Hematopoietic multipotent progenitor cell treated with erythropoietin and hydrocortisone succinate and interleukin-3 and kit ligand, for 6 days (in vitro differentiated cells): ENCODE measurements at regions not wholly inside any gene's neighbourhood (a gene's known extent, or its start where the extent isn't known, plus 50 kb on each side); places are given as distances from the start of the nearest gene placed in this dataset.

Experiments
- DNase-seq: peaks from one replicate; pipeline ENCODE4 v3.0.0-alpha.2; 2015

- DNase-seq, result no peak
Measured at GRCh38 chr7:156117542-156118247, 305.4 kb upstream of the SHH start.

GRCh38 chr7:156116514-156117215, 304.4 kb upstream of the SHH start:
- DNase-seq, result no peak

GRCh38 chr7:156115582-156115981, 303.3 kb upstream of the SHH start:
- DNase-seq, result no peak

GRCh38 chr7:156113731-156114130, 301.5 kb upstream of the SHH start:
- DNase-seq, result no peak

- DNase-seq, result no peak
Measured at GRCh38 chr7:156109988-156110387, 297.7 kb upstream of the SHH start.

GRCh38 chr7:156109076-156109475, 296.8 kb upstream of the SHH start:
- no peak for DNase-seq

- no peak for DNase-seq
Measured at GRCh38 chr7:156107957-156108356, 295.7 kb upstream of the SHH start.

GRCh38 chr7:156106107-156106426, 293.8 kb upstream of the SHH start:
- DNase-seq, result no peak

GRCh38 chr7:156105337-156106106, 293.3 kb upstream of the SHH start:
- DNase-seq, result no peak

- DNase-seq, result no peak
Measured at GRCh38 chr7:156104501-156105336, 292.5 kb upstream of the SHH start.

GRCh38 chr7:156102267-156102666, 290.0 kb upstream of the SHH start:
- DNase-seq, result no peak

- no peak for DNase-seq
Measured at GRCh38 chr7:156101355-156101754, 289.1 kb upstream of the SHH start.

GRCh38 chr7:156100086-156100485, 287.8 kb upstream of the SHH start:
- no peak for DNase-seq

GRCh38 chr7:156099085-156099484, 286.8 kb upstream of the SHH start:
- DNase-seq, result no peak

GRCh38 chr7:156096771-156097538, 284.7 kb upstream of the SHH start:
- no peak for DNase-seq

- DNase-seq, result no peak
Measured at GRCh38 chr7:156095908-156096539, 283.8 kb upstream of the SHH start.

- no peak for DNase-seq
Measured at GRCh38 chr7:156094350-156095146, 282.3 kb upstream of the SHH start.

- no peak for DNase-seq
Measured at GRCh38 chr7:156092307-156092706, 280.0 kb upstream of the SHH start.

- no peak for DNase-seq
Measured at GRCh38 chr7:156091519-156092080, 279.3 kb upstream of the SHH start.

- no peak for DNase-seq
Measured at GRCh38 chr7:156090988-156091387, 278.7 kb upstream of the SHH start.

- no peak for DNase-seq
Measured at GRCh38 chr7:156089222-156089621, 277.0 kb upstream of the SHH start.
